Middle frontal gyrus (tissue), 1 donor: ENCODE measurements at regions not wholly inside any gene's neighbourhood (a gene's known extent, or its start where the extent isn't known, plus 50 kb on each side); places are given as distances from the start of the nearest gene placed in this dataset.

Source experiments
- DNase-seq: peaks from one replicate; pipeline ENCODE4 v3.0.0-alpha.2; 2015; ENCODE audit warnings: low spot score; ENCODE audit errors: extremely low spot score

DNA sequence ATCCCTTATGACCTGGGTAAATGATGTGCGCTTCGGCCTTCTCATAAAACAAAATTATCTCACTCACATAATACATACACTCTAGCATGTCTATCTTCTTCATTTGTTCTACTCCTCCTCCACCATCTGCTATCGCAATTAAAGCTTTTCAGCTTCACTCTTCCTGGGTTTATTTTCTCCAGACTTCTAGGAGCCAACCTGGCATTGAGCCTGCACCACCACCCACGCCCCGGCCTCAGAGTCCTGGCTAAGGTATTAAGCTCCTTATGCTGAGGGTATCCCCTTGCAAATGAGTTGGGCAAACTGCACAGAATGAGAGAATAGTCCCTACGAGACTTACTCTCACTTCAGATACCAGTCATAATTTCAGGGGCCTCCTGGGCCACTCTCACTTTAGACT, 236.1 kb upstream of the CDH12 start:
- DNase-seq, result no peak

DNA sequence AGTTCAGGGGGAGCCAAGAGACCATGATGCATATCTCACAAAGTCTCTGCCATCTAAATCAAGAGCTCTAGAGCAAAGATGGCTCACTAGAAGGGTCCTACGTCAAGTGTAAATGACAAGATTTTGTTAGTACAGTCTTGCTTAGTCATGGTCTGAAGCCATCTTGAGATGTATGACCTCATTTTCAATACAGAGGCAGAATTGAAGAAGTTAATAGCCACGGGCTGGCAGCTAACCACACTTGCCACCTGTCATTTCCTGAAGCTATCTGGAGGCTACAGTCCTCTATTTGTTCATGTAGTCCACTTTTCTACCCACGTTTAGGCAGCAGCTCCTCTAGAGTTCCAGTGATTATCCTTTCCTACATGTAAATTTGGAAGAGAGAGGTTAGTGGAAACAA, 231.7 kb upstream of the CDH12 start:
- no peak for DNase-seq

DNA sequence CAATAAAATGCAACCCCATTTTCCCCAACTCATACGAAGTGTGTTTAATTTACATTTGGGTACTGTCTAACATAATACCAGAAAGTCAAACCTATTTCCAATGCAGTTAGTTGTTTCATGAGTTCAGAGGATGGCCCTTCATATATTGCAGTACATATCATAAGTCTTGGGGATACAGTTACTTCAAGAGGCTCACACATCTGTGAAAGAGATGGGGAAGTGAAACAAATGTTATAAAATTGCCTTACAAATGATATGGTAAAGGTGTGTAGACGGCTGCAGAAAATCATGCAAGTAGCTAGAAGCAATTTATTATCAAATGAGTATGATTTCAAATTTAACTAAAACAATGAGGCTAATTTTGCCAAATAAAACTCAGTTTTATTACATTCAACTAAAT, 219.0 kb upstream of the CDH12 start:
- no peak for DNase-seq

DNA sequence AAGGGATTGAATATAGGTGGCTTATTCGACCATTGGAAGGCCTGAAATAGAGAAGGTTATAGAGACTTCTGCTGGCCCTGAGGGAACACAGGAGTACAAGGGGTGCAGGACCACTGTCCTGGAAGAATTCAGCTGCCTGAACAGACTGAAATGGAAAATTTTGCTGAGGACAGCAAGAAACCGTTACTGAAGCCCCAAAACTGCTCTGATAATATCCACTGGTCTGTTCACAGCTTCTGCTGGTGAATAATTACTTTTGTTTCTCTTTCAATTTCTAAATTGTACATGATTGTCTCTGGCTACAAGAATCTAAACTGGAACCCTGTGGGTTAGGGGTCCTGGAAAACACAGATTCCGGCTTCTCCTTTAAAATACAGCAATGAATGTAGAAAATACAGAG, 218.5 kb upstream of the CDH12 start:
- DNase-seq, result no peak

DNA sequence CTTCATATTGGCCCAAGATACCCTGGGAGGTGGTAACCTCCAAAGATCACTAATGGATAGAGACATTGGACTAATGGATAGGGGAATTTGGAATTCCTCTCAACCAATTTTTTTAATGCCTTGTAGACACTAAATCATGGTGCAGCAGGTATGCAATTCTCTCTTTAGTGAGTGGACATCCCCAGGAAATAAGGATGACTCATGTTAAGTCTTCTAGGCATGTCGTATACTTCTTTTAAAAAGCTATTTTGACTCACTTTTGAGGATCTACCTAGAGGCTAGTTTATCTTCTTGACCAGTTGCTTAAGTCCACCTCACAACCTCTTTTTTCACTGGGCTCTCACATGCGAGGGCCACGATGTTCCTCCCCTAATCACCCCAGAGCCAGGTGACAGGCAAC, 211.6 kb upstream of the CDH12 start:
- DNase-seq, result no peak

DNA sequence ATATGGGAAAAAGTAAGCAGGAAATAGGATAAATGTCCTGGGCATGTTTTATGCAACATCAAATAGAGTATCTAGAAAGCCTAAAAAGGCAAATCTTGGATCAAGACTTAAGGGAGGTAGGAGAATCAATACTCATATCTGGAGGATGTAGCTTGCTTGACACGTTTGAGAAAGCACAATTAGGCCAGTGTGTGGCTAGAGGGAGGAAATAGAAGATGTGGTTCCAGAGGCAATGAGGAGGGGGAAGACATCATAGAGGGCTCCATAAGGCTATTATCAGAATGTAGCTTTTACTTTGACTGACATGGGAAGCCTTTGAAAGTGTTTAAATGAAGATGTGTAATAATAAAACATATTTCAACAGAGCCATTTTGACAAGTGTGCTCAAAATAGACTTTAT, 200.7 kb upstream of the CDH12 start:
- DNase-seq, result no peak

DNA sequence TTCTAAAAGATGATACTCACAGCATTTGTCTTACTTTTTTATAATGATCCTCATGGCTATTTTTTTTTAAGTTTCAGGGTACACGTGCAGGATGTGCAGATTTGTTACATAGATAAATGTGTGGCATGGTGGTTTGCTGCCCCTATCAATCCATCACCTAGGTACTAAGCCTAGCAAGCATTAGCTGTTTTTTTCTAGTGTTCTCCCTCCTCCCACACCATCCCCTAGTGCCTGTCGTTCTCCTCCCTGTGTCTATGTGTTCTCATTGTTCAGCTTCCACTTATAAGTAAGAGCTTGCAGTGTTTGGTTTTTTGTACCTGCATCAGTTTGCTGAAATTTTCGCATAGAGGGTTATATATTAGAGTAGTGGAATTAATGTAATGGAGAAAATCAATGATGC, 189.1 kb upstream of the CDH12 start:
- no peak for DNase-seq

DNA sequence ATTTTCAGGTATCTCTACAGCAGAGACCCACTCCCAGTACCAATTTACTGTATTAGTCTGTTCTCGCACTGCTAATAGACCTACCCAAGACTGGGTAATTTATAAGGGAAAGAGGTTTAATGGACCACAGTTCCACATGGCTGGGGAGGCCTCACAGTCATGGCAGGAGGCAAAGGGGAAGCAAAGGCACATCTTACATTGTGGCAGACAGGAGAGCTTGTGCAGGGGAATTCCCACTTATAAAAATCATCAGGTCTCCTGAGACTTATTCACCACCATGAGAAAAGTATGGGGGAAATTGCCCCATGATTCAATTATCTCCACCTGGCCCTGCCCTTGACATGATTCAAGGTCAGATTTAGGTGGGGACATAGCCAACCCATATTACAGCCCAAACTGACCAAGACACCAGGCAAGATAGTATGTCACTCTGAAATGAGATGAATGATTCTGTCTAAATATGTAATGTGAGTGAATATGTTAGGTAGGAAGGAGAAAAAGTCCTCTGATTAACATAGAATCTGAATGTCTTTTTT, 182.5 kb upstream of the CDH12 start:
- DNase-seq, result no peak

DNA sequence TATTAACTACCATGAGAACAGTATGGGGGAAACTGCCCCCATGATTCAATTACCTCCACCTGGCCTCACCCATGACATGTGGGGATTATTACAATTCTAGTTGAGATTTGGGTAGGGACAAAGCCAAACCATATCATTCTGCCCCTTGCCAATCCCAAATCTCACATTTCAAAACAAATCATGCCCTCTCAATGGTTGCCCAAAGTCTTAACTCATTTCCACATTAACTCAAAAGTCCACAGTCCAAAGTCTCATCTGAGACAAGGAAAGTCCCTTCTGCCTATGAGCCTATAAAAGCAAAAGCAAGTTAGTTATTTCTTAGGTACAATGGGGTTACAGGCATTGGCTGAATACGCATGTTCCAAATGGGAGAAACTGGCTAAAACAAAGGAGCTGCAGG, 180.7 kb upstream of the CDH12 start:
- no peak for DNase-seq

DNA sequence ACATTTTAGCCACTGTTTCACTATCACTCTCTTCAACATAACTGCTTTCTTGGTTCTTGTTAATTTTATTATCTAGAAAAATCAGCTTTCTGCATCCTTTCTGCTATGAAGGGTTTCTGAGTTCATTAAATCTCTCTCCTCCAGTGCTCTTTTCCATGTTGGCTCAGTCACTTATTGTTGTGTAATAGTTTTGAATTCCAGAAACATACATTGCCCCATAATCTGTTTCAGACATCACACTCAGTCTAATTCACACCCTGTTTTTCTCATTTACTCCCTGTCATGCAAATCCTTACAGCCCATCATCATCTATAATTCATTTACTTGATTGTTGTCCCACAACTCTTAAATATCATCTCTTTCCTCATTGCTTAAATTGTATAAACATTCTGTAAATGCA, 176.1 kb upstream of the CDH12 start:
- no peak for DNase-seq

DNA sequence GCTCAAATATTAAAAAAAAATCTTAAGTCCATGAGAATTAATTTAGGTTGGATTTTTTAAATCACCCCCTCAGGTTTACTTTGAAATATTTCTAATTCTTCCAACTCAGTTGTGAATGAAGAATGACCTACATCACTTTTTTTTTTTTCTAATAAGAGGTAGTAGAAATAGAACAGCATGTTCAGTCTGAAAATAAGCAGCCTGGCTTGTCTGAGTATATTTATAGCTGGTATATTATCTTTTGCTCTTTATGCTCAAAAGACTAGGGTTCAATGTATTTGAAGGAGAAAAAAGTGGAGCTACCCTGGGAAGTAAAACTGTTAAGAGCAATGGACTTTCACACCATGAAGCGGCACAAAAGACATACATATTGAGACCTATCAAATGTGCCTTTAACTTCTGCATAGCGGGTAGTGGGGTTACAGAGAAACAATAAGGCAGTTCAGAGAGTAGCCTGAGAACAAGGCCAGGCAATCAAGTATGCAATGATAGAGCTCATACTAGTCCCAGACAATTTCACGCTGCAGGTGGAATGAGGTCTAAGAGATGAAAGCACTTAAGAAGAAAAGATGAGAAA, 175.4 kb upstream of the CDH12 start:
- DNase-seq, result no peak

DNA sequence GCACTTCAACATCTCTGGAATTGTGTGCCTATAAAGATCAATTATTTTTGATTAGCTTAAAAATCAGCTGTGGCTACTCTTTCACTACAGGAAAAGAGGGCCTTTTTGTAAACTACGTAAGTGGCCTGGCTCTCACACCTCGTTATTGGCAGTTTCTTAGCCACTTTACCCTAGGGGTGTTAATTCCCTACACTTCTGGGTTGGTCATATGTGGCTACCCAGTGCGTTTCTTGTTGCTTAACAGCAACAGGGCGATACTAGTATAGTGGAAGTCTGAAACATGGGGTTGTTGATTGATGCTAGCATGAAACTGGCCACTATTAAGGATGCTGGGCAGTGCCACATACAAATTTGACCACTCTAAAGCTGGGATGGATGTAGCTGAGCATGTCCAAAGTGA, 174.7 kb upstream of the CDH12 start:
- DNase-seq, result no peak

DNA sequence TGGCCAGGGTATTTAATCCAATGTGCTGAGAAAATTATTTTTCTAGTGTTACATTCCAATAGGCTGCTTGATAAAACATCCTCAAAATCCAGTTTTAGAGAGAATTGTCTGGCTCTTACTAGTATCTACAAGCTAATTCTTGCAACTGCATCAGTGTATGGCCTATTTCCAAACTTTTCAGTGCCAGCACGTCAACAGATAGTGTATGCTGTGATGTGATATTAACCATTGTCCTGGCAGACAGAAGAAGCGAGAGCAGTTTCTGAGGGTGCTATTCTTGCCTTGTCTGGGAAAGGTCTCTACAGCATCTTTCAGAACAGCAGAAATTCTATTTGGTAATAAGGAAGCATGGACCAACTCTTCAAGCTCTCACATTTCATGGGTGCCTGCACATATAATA, 174.2 kb upstream of the CDH12 start:
- DNase-seq, result no peak

DNA sequence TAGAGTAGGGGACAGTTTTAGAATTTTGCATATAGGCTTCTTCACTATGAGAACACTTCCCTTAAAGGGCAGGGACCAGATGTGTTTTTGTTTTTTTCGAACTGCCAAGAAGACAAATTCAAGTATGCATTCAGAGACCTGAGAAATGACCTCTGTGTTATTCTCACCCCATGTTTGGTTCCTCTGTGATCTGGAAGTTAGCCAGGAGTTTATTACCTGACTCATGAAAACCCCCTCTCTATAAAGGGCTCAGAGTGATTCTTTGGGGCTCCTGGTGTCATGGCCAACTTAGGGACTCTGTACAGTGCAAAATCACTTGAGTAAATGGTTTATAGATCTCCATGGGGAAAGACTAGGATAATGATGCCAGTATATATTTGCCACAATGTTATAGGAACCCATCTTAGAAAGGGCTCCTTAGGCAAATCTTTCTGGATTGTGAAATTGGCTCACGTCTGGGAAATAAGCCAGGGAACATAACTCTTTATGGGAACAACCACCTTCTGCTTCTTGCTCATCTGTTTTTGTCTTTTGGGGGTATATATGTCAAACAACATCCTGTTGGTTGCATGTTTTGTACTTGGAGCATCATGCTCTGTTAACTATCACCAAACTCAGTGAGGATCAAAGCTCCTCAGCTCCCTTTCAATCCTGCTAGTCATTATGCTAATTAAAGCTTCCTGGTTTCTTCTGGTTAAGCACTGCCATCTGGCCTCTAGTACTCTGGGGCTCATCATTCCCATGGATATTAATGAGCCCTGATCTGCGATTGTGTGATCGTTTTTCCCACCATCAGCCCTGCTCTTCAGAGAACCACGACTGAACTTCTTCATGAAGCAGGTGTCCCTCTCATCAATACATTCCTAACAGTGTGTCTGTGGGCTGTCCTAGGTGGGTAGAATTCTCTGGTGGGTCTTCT, 173.4 kb upstream of the CDH12 start:
- DNase-seq, result no peak

DNA sequence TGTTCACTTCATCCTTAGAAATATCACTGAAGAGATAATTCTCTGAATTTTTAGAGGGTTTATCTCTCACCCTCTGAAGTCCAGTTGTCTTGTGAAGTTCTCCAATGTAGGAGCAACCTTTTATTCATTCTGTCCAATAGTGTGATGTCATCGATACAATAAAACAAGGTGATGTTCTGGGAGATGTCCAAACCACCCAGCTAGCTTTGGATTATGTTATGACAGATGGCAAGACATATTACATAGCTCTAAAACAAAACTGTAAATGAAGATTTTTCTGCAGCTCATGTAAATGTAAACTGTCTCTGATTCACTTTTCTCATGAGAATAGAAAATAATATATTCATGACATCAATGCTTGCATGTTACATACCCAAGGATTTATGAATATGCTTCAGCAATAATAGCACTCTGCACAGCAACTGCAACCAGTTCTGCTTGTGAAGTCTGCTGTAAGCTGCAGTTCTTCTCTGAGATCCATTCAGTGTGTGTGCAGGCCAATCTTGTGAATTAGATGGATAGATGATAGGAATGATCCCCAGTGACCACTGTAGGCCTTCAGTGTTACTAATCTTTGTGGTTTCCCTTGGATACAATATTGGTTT, 172.6 kb upstream of the CDH12 start:
- no peak for DNase-seq

DNA sequence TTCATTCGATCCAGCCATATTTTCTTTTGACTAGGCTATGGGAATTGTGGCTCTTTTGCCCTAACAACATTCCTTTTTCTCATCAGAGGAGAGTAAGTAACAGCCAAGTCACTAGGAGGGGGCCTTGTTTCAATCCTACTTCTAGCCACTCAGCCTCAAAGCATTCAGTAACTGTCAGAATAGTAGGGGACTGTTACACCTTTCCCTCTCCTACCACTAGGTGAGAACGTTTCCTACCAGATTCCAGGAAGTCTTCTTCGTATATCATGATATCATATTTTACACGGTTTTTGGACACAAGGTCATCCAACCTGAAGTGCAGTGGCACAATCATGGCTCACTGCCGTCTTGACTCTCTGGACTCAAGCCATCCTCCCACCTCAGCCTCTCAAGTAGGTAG, 171.3 kb upstream of the CDH12 start:
- DNase-seq, result no peak

DNA sequence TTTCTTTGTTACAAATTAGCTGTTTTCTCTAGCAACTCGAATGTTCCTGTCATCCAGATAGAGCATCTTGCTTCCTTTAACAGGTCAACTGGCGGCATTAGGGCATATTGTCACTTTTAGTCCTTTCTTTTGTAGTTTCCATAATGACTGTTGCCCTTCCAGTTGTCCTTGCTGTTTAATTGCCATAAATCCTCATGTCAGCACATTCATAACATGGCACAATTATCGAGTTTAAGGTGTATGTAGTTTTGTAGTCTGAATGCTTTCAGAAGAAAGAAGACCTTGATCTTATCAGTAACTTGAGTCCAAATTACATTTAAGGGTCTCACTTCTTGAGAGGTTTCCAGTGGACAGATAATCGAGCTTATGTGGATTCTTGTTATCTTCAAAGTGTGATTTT, 161.7 kb upstream of the CDH12 start:
- DNase-seq, result no peak

DNA sequence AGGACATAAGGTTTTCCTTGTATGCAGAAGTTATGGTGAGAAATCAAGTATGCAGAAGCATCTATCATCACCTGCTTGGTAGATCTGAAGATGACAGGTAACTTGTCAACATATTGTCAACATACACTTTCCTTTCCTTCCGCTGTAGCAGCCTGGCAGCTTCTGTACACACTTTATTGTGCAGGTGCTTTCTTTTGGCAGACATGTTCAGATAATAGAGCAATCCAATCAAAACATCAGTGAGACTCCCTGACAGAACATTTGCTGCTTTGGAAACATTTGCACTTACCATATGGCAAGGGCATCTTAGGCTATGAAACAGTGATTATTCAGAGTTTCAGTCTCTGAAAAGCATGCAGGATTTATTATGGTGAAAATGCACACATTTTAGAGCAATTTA, 161.1 kb upstream of the CDH12 start:
- DNase-seq, result no peak

DNA sequence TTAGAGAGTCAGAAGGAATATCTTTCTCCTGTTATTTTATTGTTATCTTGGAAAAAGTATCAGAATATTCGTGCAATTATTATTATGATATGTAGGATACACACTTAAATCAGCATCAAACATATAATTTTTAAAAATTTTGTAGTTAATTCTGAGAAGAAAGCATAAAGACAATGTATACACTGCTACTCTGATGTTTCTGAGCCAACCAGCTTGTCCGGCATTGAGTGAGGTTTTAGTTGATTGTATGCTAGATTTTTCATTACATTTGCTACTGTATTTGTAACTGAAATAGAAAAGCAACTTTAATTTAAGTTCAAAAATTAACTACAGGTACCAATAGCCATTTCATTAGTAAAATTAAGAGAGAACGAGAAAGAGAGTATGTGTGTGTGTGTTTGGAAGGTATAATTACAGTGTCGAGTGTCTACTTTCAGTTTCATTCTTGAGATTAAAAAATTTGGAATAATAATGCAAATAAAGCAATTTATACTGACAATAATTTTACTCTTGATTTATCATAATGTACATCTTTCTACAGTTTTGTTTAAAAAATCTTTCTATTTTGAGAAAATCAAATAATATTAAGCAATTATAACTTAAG, 160.4 kb upstream of the CDH12 start:
- DNase-seq, result no peak

DNA sequence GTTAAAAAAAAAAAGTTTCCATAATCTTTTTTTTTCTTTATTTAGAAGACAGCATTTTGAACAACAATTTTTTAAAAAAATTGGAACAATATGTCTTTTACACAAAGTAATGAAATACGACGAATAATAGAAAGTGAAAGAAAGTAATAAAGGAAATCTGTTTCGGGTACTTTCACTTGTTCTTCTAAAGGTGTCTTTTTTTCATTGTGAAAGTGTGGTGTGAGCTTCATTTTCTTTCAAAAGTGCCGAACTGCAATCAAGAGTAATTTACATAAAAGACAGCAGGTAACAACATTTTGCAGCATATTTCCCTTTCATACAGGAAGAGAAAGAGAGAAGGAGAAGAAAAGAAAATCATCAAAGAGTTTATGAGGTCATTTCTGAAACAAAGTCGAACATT, 159.7 kb upstream of the CDH12 start:
- DNase-seq, result no peak

DNA sequence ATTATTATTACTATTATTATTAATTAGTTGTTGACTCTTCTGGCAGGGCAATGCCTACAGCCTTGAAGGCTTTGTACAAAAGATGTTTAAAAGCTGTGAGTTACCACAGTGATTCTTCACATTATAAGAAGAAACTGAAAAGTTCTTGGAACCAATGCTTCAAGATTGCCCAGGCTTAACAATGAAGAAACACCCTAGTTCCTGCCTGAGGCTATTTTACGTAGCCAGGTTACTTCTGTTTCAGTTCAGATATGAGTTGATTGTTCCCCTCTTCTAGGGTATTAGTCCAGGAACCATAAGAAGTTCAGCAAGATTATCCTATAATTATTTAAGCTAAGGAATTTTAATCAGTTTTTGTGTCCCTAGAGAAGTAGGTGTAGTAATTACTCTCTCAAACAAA, 154.6 kb upstream of the CDH12 start:
- DNase-seq, result no peak

DNA sequence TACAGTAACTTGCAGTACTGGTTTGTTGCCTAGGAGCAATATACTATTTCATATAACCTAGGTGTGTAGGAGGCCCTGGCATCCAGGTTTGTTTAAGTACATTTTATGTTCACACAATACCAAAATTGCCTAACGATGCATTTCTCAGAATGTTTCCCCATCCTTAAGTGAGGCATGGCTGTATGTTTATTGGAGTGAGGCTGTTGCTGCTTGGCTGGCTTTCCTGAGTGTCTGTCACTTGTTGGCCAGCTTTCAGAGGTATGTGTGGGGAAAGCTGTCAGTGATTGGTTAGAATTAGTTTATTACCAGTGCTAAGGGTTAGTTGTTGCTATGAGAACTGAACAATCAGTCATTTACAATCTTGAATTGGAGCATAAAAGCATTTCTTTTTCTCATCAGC, 154.1 kb upstream of the CDH12 start:
- no peak for DNase-seq
